ENCODE measurements at regions not wholly inside any gene's neighbourhood (a gene's known extent, or its start where the extent isn't known, plus 50 kb on each side); places are given as distances from the start of the nearest gene placed in this dataset.

- DNase-seq = no peak
These were observed 175.8 kb upstream of the IER5L start for GRCh38 chr9:129353697-129354336.

- DNase-seq = no peak
These were observed 174.2 kb upstream of the IER5L start for GRCh38 chr9:129352146-129352865.

- DNase-seq = no peak
These were observed 173.6 kb upstream of the IER5L start for GRCh38 chr9:129351642-129352145.

- no peak for DNase-seq
These were observed 173.1 kb upstream of the IER5L start for GRCh38 chr9:129351058-129351641.

GRCh38 chr9:129350143-129350935, 172.3 kb upstream of the IER5L start:
- no peak for DNase-seq

- DNase-seq = no peak
These were observed 171.5 kb upstream of the IER5L start for GRCh38 chr9:129349665-129349947.

- no peak for DNase-seq
These were observed 171.0 kb upstream of the IER5L start for GRCh38 chr9:129348890-129349664.

- no peak for DNase-seq
These were observed 169.5 kb upstream of the IER5L start for GRCh38 chr9:129347316-129348120.

- DNase-seq = no peak
These were observed 168.0 kb upstream of the IER5L start for GRCh38 chr9:129346046-129346445.

- DNase-seq = no peak
These were observed 166.8 kb upstream of the IER5L start for GRCh38 chr9:129344641-129345495.

GRCh38 chr9:129343424-129344375, 165.6 kb upstream of the IER5L start:
- no peak for DNase-seq

GRCh38 chr9:129342591-129343423, 164.7 kb upstream of the IER5L start:
- no peak for DNase-seq

GRCh38 chr9:129341987-129342348, 163.9 kb upstream of the IER5L start:
- DNase-seq = no peak

- DNase-seq = no peak
These were observed 163.3 kb upstream of the IER5L start for GRCh38 chr9:129341171-129341986.

GRCh38 chr9:129340427-129341170, 162.5 kb upstream of the IER5L start:
- peak in 1 of 2 experiments; percentile 22 for DNase-seq

GRCh38 chr9:129339539-129340157, 161.6 kb upstream of the IER5L start:
- DNase-seq = no peak
